GM23248 (cell line): ENCODE measurements at regions not wholly inside any gene's neighbourhood (a gene's known extent, or its start where the extent isn't known, plus 50 kb on each side); places are given as distances from the start of the nearest gene placed in this dataset.

ENCODE experiments used
- EZH2 ChIP-seq: fragments of 200-600 bp; sonication (generic); IDR thresholded peaks from 2 replicates; pipeline ENCODE4 v1.6.1; 2018; ENCODE audit warnings: antibody characterized with exemption, mild to moderate bottlenecking; ENCODE audit not compliant: insufficient read depth, poor library complexity, severe bottlenecking
- EZH2phosphoT487 ChIP-seq: fragments of 200-600 bp; sonication (generic); IDR thresholded peaks from 2 replicates; pipeline ENCODE4 v1.6.1; 2018; ENCODE audit warnings: antibody characterized with exemption, moderate library complexity, mild to moderate bottlenecking, low read depth; ENCODE audit not compliant: insufficient read depth

- TF ChIP-seq EZH2 (no peak), EZH2phosphoT487 (no peak)
Observed at GRCh38 chr4:14562901-14563300, 439.4 kb upstream of the CPEB2 start.
